ENCODE measurements at regions not wholly inside any gene's neighbourhood (a gene's known extent, or its start where the extent isn't known, plus 50 kb on each side); places are given as distances from the start of the nearest gene placed in this dataset.

DNA sequence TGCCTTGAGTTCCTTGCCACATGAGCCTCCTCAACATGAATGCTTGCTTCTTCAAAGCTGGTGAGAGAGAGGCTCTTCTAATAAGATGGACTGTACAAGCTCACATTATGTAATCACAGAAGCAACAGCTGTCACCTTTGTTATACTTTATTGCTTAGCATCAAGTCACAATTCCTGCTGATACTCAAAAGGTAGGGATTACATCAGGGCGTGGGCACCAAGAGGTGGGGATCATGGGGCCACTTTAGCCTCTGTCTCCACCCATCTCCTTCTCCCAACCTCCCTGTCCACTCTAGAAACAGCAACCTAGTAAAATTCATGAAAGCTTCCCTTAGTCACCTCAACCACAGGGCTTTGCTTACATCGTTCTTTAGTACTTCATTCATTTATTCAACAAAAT is 95.9 kb downstream of the FAM43A start:
- TF ChIP-seq, protein P1, sequence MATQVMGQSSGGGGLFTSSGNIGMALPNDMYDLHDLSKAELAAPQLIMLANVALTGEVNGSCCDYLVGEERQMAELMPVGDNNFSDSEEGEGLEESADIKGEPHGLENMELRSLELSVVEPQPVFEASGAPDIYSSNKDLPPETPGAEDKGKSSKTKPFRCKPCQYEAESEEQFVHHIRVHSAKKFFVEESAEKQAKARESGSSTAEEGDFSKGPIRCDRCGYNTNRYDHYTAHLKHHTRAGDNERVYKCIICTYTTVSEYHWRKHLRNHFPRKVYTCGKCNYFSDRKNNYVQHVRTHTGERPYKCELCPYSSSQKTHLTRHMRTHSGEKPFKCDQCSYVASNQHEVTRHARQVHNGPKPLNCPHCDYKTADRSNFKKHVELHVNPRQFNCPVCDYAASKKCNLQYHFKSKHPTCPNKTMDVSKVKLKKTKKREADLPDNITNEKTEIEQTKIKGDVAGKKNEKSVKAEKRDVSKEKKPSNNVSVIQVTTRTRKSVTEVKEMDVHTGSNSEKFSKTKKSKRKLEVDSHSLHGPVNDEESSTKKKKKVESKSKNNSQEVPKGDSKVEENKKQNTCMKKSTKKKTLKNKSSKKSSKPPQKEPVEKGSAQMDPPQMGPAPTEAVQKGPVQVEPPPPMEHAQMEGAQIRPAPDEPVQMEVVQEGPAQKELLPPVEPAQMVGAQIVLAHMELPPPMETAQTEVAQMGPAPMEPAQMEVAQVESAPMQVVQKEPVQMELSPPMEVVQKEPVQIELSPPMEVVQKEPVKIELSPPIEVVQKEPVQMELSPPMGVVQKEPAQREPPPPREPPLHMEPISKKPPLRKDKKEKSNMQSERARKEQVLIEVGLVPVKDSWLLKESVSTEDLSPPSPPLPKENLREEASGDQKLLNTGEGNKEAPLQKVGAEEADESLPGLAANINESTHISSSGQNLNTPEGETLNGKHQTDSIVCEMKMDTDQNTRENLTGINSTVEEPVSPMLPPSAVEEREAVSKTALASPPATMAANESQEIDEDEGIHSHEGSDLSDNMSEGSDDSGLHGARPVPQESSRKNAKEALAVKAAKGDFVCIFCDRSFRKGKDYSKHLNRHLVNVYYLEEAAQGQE (IDR thresholded peaks at IDR 0.05; ENCODE audit: unreplicated experiment), result no peak
- TF ChIP-seq JUNB (IDR thresholded peaks at IDR 0.05; ENCODE audit: unreplicated experiment) (no peak), POLR2AphosphoS5 (IDR thresholded peaks at IDR 0.05; ENCODE audit: low read depth) (no peak), EZH2phosphoT487 (IDR thresholded peaks at IDR 0.05; ENCODE audit: unreplicated experiment) (no peak), NANOG (IDR thresholded peaks at IDR 0.05; ENCODE audit: borderline replicate concordance) (no peak)
- TF ChIP-seq, protein P2, sequence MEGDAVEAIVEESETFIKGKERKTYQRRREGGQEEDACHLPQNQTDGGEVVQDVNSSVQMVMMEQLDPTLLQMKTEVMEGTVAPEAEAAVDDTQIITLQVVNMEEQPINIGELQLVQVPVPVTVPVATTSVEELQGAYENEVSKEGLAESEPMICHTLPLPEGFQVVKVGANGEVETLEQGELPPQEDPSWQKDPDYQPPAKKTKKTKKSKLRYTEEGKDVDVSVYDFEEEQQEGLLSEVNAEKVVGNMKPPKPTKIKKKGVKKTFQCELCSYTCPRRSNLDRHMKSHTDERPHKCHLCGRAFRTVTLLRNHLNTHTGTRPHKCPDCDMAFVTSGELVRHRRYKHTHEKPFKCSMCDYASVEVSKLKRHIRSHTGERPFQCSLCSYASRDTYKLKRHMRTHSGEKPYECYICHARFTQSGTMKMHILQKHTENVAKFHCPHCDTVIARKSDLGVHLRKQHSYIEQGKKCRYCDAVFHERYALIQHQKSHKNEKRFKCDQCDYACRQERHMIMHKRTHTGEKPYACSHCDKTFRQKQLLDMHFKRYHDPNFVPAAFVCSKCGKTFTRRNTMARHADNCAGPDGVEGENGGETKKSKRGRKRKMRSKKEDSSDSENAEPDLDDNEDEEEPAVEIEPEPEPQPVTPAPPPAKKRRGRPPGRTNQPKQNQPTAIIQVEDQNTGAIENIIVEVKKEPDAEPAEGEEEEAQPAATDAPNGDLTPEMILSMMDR (conservative IDR thresholded peaks at IDR 0.05; ENCODE audit: low read depth in 2 of 2), result no peak

Data from GM23338 (cell line).